Panc1 (cell line): ENCODE measurements at regions not wholly inside any gene's neighbourhood (a gene's known extent, or its start where the extent isn't known, plus 50 kb on each side); places are given as distances from the start of the nearest gene placed in this dataset.

Source experiments
- ATAC-seq: fragments of 200-7000 bp; cut with Tn5 transposase; 2 replicates; pipeline ENCODE4 v1.9.1; 2020; ENCODE audit warnings: mild to moderate bottlenecking, moderate library complexity
- BruUV-seq: library from RNA; stranded (reverse); fragments of 400-500 nt; replicated peaks from 2 replicates; lab custom pipeline; 2021; lab: Mats Ljungman, UMichigan
- CTCF ChIA-PET: fragments of 300-600 bp; sonication (Branson Sonifier 250); formaldehyde crosslinking; loops from one replicate; lab custom pipeline; 2022; ENCODE audit warnings: antibody characterized with exemption; lab: Charles Lee
- POLR2A ChIA-PET: fragments of 300-600 bp; sonication (Branson Sonifier 250); formaldehyde crosslinking; loops from one replicate; lab custom pipeline; 2022; ENCODE audit warnings: antibody characterized with exemption; lab: Charles Lee
- DNase-seq: peaks from one replicate; pipeline ENCODE4 v3.0.0-alpha.2; 2010; ENCODE audit warnings: low read depth, low spot score
- H3K27ac ChIP-seq: 2 replicates; pipeline ENCODE4 v1.5.1; 2011; ENCODE audit warnings: mild to moderate bottlenecking, low read length, inconsistent platforms
- H3K27me3 ChIP-seq: fragments of 200-500 bp; sonication (Bioruptor generic); 2 replicates; pipeline ENCODE4 v1.6.0; 2014; ENCODE audit warnings: low read length, inconsistent platforms; ENCODE audit not compliant: control insufficient read depth, insufficient read depth
- H3K36me3 ChIP-seq: fragments of 200-500 bp; sonication (Bioruptor generic); 2 replicates; pipeline ENCODE4 v1.5.1; 2014; ENCODE audit warnings: inconsistent platforms, mild to moderate bottlenecking, low read length, moderate library complexity; ENCODE audit not compliant: control insufficient read depth, insufficient read depth
- H3K4me1 ChIP-seq: 2 replicates; pipeline ENCODE4 v1.5.1; 2011; ENCODE audit warnings: inconsistent platforms, mild to moderate bottlenecking, low read length, moderate library complexity; ENCODE audit not compliant: control insufficient read depth, insufficient read depth
- H3K4me3 ChIP-seq, 2 experiments: 2 replicates each; pipeline ENCODE4 v1.5.1; 2011 to 2012; ENCODE audit warnings: low read depth in 2 of 2, low read length in 2 of 2, mild to moderate bottlenecking in 2 of 2, inconsistent platforms in 1 of 2, moderate library complexity in 1 of 2
- H3K9me3 ChIP-seq: fragments of 200-500 bp; sonication (Bioruptor generic); 2 replicates; pipeline ENCODE4 v1.5.1; 2014; ENCODE audit warnings: low read depth, mild to moderate bottlenecking, inconsistent platforms, low read length, moderate library complexity; ENCODE audit not compliant: control insufficient read depth, insufficient read depth
- POLR2AphosphoS5 ChIP-seq: IDR thresholded peaks from 2 replicates; pipeline ENCODE4 v1.6.1; 2012; ENCODE audit warnings: mild to moderate bottlenecking, low read depth, low read length, moderate library complexity
- REST ChIP-seq, 2 experiments: IDR thresholded peaks; 2 replicates each; pipeline ENCODE4 v1.6.1; 2011 to 2012; ENCODE audit warnings: low read depth in 2 of 2, control low read depth in 1 of 2, low read length in 1 of 2, mild to moderate bottlenecking in 1 of 2, moderate library complexity in 1 of 2; ENCODE audit not compliant: insufficient read depth in 1 of 2
- SIN3A ChIP-seq: IDR thresholded peaks from 2 replicates; pipeline ENCODE4 v1.6.1; 2012; ENCODE audit warnings: low read depth, mild to moderate bottlenecking, low read length, moderate library complexity, borderline replicate concordance; ENCODE audit not compliant: insufficient read depth
- TCF7L2 ChIP-seq: IDR thresholded peaks from 2 replicates; pipeline ENCODE4 v1.6.1; 2011; ENCODE audit warnings: mild to moderate bottlenecking, low read depth, low read length, inconsistent platforms
- in situ Hi-C: cut with HindIII; loops from 2 replicates; pipeline ENCODE4 v1.10.0; 2016; ENCODE audit warnings: low sequenced_read_pairs, low pct_unique_long_range_greater_than_20kb
- intact Hi-C: fragments of 100-400 bp; cut with micrococcal nuclease; formaldehyde crosslinking; loops from one replicate; pipeline ENCODE4 v1.10.0; 2022; ENCODE audit not compliant: unreplicated experiment
- TF ChIP-seq, protein P1 (sequence below): fragments of 450-650 bp; IDR thresholded peaks from 2 replicates; pipeline ENCODE4 v1.5.1; 2017; ENCODE audit warnings: mild to moderate bottlenecking

DNA sequence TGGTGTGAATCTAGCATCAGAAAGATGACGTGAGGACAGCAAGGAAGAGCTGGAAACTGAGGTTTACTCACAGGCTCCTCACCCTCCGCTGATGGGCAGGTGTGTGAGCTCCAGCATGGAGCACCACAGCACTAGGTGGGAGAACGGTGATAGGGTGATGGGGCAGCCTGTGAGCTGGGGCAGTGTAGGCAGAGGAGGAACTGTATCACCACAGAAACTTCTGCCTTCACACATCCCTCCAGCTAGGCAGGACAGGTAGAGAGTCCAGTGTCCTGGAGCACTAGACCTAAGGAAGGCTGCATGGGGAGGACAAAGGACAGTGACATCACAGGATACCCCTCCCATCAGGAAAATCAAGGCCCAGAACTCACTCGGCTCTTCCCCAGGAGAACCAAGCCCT lies 241.8 kb upstream of the PRSS58 start:
- Histone ChIP-seq H3K4me3 (no peak overlapping the region), H3K36me3 (no peaks in the 10 kb centered on the region), H3K9me3 (no peaks in the 10 kb centered on the region), H3K27me3 (peaks cover 5% of the 10 kb centered on the region; the same call in 1 of the 2 replicates), H3K27ac (no peak overlapping the region), H3K4me1 (no peaks in the 10 kb centered on the region)
- intact Hi-C loops, result no loop called here
- TF ChIP-seq REST (IDR thresholded peaks at IDR 0.05; ENCODE audit: insufficient read depth in 1 of 2, low read depth in 2 of 2, low read length in 1 of 2) (no peak), POLR2AphosphoS5 (no peak), TCF7L2 (no peak)
- no TSS peak for BruUV-seq
- ChIA-PET CTCF (no interaction called here), POLR2A (no interaction called here)
- in situ Hi-C loops, result no loop called here
- ATAC-seq (no peak), DNase-seq (no peak)

GRCh38 chr7:142498364-142498763 lies 240.5 kb upstream of the PRSS58 start:
- DNase-seq (no peak), ATAC-seq (no peak)
- TF ChIP-seq SIN3A (no peak), TCF7L2 (no peak), POLR2AphosphoS5 (no peak), REST (IDR thresholded peaks at IDR 0.05; ENCODE audit: insufficient read depth in 1 of 2, low read depth in 2 of 2, low read length in 1 of 2) (no peak)
- TF ChIP-seq, protein P1, sequence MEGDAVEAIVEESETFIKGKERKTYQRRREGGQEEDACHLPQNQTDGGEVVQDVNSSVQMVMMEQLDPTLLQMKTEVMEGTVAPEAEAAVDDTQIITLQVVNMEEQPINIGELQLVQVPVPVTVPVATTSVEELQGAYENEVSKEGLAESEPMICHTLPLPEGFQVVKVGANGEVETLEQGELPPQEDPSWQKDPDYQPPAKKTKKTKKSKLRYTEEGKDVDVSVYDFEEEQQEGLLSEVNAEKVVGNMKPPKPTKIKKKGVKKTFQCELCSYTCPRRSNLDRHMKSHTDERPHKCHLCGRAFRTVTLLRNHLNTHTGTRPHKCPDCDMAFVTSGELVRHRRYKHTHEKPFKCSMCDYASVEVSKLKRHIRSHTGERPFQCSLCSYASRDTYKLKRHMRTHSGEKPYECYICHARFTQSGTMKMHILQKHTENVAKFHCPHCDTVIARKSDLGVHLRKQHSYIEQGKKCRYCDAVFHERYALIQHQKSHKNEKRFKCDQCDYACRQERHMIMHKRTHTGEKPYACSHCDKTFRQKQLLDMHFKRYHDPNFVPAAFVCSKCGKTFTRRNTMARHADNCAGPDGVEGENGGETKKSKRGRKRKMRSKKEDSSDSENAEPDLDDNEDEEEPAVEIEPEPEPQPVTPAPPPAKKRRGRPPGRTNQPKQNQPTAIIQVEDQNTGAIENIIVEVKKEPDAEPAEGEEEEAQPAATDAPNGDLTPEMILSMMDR, result no peak
- peaks cover 3% of the 10 kb centered on the region; the same call in 1 of the 2 replicates for H3K27me3 ChIP-seq
- no peak overlapping the region for H3K4me3 ChIP-seq
- no peak overlapping the region for H3K27ac ChIP-seq
- no peaks in the 10 kb centered on the region for H3K4me1 ChIP-seq
- BruUV-seq, result no TSS peak
- intact Hi-C loops (no loop called here), in situ Hi-C loops (no loop called here)
- CTCF ChIA-PET, result interaction anchor here (1.3 kb wide), 1 partner anchor 89 kb away, joined by 3 read pairs; no protein-coding TSS in a partner anchor
- H3K9me3 ChIP-seq, result no peaks in the 10 kb centered on the region
- no peaks in the 10 kb centered on the region for H3K36me3 ChIP-seq
- POLR2A ChIA-PET, result no interaction called here
